Hepatocyte (in vitro differentiated cells): ENCODE measurements at regions not wholly inside any gene's neighbourhood (a gene's known extent, or its start where the extent isn't known, plus 50 kb on each side); places are given as distances from the start of the nearest gene placed in this dataset.

Experiments used
- EZH2 ChIP-seq: fragments of 200-600 bp; sonication (generic); IDR thresholded peaks from 2 replicates; pipeline ENCODE4 v1.6.1; 2016; ENCODE audit warnings: antibody characterized with exemption, mild to moderate bottlenecking, borderline replicate concordance
- EZH2phosphoT487 ChIP-seq: fragments of 200-600 bp; sonication (generic); IDR thresholded peaks from one replicate; pipeline ENCODE4 v1.6.1; 2018; ENCODE audit warnings: antibody characterized with exemption, mild to moderate bottlenecking, low read depth, moderate library complexity; ENCODE audit not compliant: unreplicated experiment, severe bottlenecking
- TF ChIP-seq, protein P1 (sequence below): fragments of 200-600 bp; sonication (generic); IDR thresholded peaks from 2 replicates; pipeline ENCODE4 v1.5.1; 2016; ENCODE audit warnings: antibody characterized with exemption, mild to moderate bottlenecking; ENCODE audit not compliant: poor library complexity

DNA sequence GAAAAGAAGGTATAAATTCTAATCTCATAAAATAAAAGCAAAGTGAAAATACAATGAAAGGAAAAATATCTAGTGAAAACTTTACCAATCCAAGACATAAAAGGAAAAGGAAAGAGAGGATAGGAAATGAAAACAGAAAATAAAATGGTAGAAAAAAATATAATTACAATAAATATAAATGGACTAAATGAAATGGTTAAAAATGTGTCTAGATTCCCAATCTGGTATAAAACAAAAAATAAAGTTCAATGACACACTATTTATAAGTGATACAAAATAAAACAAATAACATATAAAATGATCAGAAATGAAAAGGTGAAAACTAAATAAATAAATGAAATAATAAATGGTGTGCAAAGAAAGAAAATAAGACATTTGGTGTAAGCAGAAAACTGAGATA lies 516.4 kb upstream of the RORB start:
- TF ChIP-seq, protein P1, sequence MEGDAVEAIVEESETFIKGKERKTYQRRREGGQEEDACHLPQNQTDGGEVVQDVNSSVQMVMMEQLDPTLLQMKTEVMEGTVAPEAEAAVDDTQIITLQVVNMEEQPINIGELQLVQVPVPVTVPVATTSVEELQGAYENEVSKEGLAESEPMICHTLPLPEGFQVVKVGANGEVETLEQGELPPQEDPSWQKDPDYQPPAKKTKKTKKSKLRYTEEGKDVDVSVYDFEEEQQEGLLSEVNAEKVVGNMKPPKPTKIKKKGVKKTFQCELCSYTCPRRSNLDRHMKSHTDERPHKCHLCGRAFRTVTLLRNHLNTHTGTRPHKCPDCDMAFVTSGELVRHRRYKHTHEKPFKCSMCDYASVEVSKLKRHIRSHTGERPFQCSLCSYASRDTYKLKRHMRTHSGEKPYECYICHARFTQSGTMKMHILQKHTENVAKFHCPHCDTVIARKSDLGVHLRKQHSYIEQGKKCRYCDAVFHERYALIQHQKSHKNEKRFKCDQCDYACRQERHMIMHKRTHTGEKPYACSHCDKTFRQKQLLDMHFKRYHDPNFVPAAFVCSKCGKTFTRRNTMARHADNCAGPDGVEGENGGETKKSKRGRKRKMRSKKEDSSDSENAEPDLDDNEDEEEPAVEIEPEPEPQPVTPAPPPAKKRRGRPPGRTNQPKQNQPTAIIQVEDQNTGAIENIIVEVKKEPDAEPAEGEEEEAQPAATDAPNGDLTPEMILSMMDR, result no peak
- TF ChIP-seq EZH2 (no peak), EZH2phosphoT487 (no peak)
